SK-N-SH (cell line): ENCODE measurements at regions not wholly inside any gene's neighbourhood (a gene's known extent, or its start where the extent isn't known, plus 50 kb on each side); places are given as distances from the start of the nearest gene placed in this dataset.

Experiments
- ELF1 ChIP-seq: IDR thresholded peaks from 2 replicates; pipeline ENCODE4 v1.4.0; 2012
- GABPA ChIP-seq: IDR thresholded peaks from 2 replicates; pipeline ENCODE4 v1.4.0; 2012; ENCODE audit warnings: low read depth, mild to moderate bottlenecking
- IRF3 ChIP-seq: fragments of 150-350 bp; IDR thresholded peaks from 2 replicates; pipeline ENCODE4 v1.6.1; 2016; ENCODE audit warnings: mild to moderate bottlenecking, low read depth, low read length
- SIN3A ChIP-seq: IDR thresholded peaks from 2 replicates; pipeline ENCODE4 v1.6.1; 2012; ENCODE audit warnings: low read depth, mild to moderate bottlenecking, low read length, moderate library complexity, borderline replicate concordance
- TF ChIP-seq, protein P1 (sequence below): fragments of 200-600 bp; sonication (generic); IDR thresholded peaks from 2 replicates; pipeline ENCODE4 v1.6.1; 2017; ENCODE audit warnings: antibody characterized with exemption, mild to moderate bottlenecking, moderate library complexity

DNA sequence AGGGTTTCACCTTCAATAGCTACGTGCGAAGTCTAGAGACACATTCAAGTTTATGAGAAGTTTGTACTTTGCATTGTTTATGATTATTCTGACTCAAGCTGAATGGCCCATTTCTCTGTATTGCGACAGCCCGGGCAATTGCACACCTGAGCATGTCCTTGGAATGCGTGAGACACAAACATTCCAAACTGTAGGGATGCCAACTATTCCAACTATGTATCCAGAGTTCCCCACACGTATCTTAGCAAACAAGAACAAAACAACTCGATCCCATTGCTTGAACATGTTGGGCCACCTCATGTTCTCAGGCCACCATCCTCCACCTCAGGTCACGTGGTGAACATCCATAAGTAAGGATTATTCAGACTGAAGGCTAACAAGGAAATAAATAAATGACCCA, 51.4 kb upstream of the EGFR start:
- TF ChIP-seq, protein P1, sequence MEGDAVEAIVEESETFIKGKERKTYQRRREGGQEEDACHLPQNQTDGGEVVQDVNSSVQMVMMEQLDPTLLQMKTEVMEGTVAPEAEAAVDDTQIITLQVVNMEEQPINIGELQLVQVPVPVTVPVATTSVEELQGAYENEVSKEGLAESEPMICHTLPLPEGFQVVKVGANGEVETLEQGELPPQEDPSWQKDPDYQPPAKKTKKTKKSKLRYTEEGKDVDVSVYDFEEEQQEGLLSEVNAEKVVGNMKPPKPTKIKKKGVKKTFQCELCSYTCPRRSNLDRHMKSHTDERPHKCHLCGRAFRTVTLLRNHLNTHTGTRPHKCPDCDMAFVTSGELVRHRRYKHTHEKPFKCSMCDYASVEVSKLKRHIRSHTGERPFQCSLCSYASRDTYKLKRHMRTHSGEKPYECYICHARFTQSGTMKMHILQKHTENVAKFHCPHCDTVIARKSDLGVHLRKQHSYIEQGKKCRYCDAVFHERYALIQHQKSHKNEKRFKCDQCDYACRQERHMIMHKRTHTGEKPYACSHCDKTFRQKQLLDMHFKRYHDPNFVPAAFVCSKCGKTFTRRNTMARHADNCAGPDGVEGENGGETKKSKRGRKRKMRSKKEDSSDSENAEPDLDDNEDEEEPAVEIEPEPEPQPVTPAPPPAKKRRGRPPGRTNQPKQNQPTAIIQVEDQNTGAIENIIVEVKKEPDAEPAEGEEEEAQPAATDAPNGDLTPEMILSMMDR: no peak
- TF ChIP-seq GABPA (no peak), ELF1 (no peak), SIN3A (no peak), IRF3 (no peak)
